Activated T-helper 1 cell treated with anti-CD3 and anti-CD28 coated beads, Interleukin-12 subunit alpha, Interleukin-12 subunit beta, Interleukin-2, Interleukin-4 antibody, amounts not matched to agents 30 ng/mL and 10 ng/mL and 1 ng/mL, durations not matched to agents 14 hours and 24 hours and 36 hours (primary cell): ENCODE measurements at regions not wholly inside any gene's neighbourhood (a gene's known extent, or its start where the extent isn't known, plus 50 kb on each side); places are given as distances from the start of the nearest gene placed in this dataset.

ENCODE experiments used
- DNase-seq: peaks from one replicate; pipeline ENCODE4 v3.0.0; 2021; ENCODE audit warnings: low spot score
- H3K27ac Mint-ChIP-seq: one replicate; pipeline ENCODE4 v1.8.0; 2021; ENCODE audit warnings: mild to moderate bottlenecking, mixed read lengths
- H3K27me3 Mint-ChIP-seq: one replicate; pipeline ENCODE4 v1.8.0; 2022; ENCODE audit warnings: mild to moderate bottlenecking, moderate library complexity, mixed read lengths; ENCODE audit not compliant: insufficient read depth
- H3K36me3 Mint-ChIP-seq: one replicate; pipeline ENCODE4 v1.8.0; 2021; ENCODE audit warnings: low read depth, mixed read lengths
- H3K4me1 Mint-ChIP-seq: one replicate; pipeline ENCODE4 v1.8.0; 2021; ENCODE audit warnings: low read depth, mixed read lengths
- H3K4me3 Mint-ChIP-seq: one replicate; pipeline ENCODE4 v1.8.0; 2021; ENCODE audit warnings: mild to moderate bottlenecking, moderate library complexity, mixed read lengths
- H3K9me3 Mint-ChIP-seq: one replicate; pipeline ENCODE4 v1.8.0; 2021; ENCODE audit warnings: mixed read lengths
- intact Hi-C: fragments of 100-400 bp; cut with micrococcal nuclease; formaldehyde crosslinking; loops from one replicate; pipeline ENCODE4 v1.15.1; 2024

DNA sequence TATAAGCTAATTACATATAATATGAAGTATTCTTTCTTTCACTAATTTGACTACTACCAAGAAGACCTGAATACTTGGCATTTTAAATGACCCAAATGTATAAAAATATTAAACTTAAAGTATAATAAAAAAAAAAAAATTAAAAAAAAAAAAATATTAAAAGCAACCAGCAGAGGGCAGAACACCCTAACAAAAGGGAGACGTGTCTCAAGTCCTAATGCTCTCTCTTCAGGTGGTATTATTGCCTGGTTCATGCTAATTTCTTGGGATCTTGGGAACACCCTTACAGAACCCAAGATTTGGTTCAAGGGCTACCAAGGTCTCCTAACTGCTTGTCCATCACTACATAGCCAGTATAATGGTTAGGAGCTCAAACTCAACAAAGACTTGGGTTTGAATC lies 754.8 kb downstream of the RAB28 start:
- H3K36me3 Mint-ChIP-seq = no peaks in the 10 kb centered on the region
- no peaks in the 10 kb centered on the region for H3K27me3 Mint-ChIP-seq
- no peaks in the 10 kb centered on the region for H3K9me3 Mint-ChIP-seq
- H3K27ac Mint-ChIP-seq = no peak overlapping the region
- intact Hi-C loops = loop anchor here (1.0 kb wide), 2 partner anchors 820 to 925 kb away; no protein-coding TSS in a partner anchor
- DNase-seq = no peak
- no peaks in the 10 kb centered on the region for H3K4me1 Mint-ChIP-seq
- H3K4me3 Mint-ChIP-seq = no peak overlapping the region

- DNase-seq = no peak
- Mint-ChIP-seq H3K4me3 (no peak overlapping the region), H3K27ac (no peak overlapping the region), H3K36me3 (no peaks in the 10 kb centered on the region), H3K4me1 (no peaks in the 10 kb centered on the region), H3K9me3 (no peaks in the 10 kb centered on the region), H3K27me3 (peaks cover 3% of the 10 kb centered on the region)
- intact Hi-C loops = no loop called here
Measured at GRCh38 chr4:12724510-12724909, 759.6 kb downstream of the RAB28 start.

- H3K4me3 Mint-ChIP-seq = no peak overlapping the region
- peaks cover 3% of the 10 kb centered on the region for H3K27me3 Mint-ChIP-seq
- no peak overlapping the region for H3K27ac Mint-ChIP-seq
- H3K9me3 Mint-ChIP-seq = no peaks in the 10 kb centered on the region
- H3K4me1 Mint-ChIP-seq = no peaks in the 10 kb centered on the region
- no peak for DNase-seq
- intact Hi-C loops = no loop called here
- no peaks in the 10 kb centered on the region for H3K36me3 Mint-ChIP-seq
Measured at GRCh38 chr4:12723849-12724447, 760.2 kb downstream of the RAB28 start.

DNA sequence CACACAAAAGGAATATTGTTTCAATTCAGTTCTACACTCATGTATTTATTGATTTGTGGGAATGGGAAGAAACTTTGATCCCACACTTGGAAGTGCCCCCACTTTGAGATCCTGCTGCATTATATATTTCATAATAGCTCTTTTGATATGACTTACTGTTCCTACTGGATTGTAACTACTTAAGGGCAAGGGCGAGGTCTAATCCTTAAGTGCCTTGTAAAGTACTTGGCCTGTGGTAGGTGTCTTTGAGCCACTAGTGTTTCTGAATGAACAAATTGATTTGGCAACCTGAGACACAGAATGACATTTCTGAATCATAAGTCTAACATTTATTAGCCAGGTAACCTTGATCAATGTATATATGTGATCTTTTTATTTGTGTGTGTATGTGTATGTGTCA lies 767.2 kb downstream of the RAB28 start:
- intact Hi-C loops = no loop called here
- no peak for DNase-seq
- no peaks in the 10 kb centered on the region for H3K36me3 Mint-ChIP-seq

GRCh38 chr4:12712648-12713339 lies 771.3 kb downstream of the RAB28 start:
- Mint-ChIP-seq H3K4me1 (no peaks in the 10 kb centered on the region), H3K4me3 (no peak overlapping the region), H3K27me3 (no peaks in the 10 kb centered on the region), H3K9me3 (no peaks in the 10 kb centered on the region), H3K27ac (no peak overlapping the region), H3K36me3 (no peaks in the 10 kb centered on the region)
- intact Hi-C loops = no loop called here
- DNase-seq = no peak

More for the DNA sequence above, 767.2 kb downstream of the RAB28 start:
- H3K27me3 Mint-ChIP-seq = no peaks in the 10 kb centered on the region
- H3K4me1 Mint-ChIP-seq = no peaks in the 10 kb centered on the region
- no peak overlapping the region for H3K27ac Mint-ChIP-seq
- no peak overlapping the region for H3K4me3 Mint-ChIP-seq
- no peaks in the 10 kb centered on the region for H3K9me3 Mint-ChIP-seq

DNA sequence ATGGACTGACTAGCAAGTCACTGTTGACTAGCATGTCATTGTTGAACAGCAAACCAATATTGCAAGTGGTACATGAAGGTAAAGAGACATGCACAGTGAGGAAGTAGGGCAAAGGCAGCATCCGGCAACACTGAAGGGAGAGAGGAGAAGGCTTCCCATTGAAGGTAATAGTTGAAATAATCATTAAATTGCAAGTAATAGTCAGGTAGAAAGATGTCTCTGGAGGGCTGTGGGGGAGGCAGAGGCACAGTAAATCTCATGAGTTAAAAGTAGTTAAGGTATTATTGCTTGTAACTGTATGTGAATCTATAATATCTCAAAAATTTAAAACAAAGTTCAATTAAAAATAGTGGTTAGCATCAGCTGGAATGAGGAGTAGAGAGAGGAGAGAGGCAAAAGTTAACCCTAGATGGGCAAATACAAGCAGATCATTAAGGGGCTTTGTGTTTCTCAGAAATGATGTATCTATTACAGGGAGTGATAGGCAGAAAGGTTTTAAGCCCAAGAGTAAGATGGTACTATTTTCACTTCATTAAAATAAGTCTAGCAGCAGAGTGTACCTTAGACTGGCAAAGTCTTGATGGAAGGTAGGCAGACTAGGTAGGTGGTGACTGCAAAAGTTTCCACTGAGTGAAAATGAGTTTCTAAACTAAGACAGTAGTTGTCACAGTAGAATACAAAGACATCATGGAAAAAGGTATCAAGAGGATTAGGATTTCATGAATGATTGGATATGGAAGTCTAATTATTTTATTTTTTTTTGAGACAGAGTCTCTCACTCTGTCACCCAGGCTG lies 776.6 kb downstream of the RAB28 start:
- no peaks in the 10 kb centered on the region for H3K4me1 Mint-ChIP-seq
- intact Hi-C loops = no loop called here
- no peak overlapping the region for H3K27ac Mint-ChIP-seq
- no peaks in the 10 kb centered on the region for H3K36me3 Mint-ChIP-seq
- no peaks in the 10 kb centered on the region for H3K9me3 Mint-ChIP-seq
- DNase-seq = no peak
- H3K27me3 Mint-ChIP-seq = no peaks in the 10 kb centered on the region
- H3K4me3 Mint-ChIP-seq = no peak overlapping the region

- no peaks in the 10 kb centered on the region for H3K9me3 Mint-ChIP-seq
- no peak overlapping the region for H3K27ac Mint-ChIP-seq
Measured at GRCh38 chr4:12703036-12703435, 781.1 kb downstream of the RAB28 start.

GRCh38 chr4:12701384-12701783 lies 782.8 kb downstream of the RAB28 start:
- Mint-ChIP-seq H3K27me3 (no peaks in the 10 kb centered on the region), H3K4me1 (no peaks in the 10 kb centered on the region), H3K9me3 (no peaks in the 10 kb centered on the region), H3K4me3 (no peak overlapping the region), H3K36me3 (no peaks in the 10 kb centered on the region), H3K27ac (no peak overlapping the region)
- intact Hi-C loops = no loop called here
- DNase-seq = no peak

More at GRCh38 chr4:12703036-12703435, 781.1 kb downstream of the RAB28 start:
- intact Hi-C loops = no loop called here
- no peaks in the 10 kb centered on the region for H3K36me3 Mint-ChIP-seq
- no peak overlapping the region for H3K4me3 Mint-ChIP-seq
- no peak for DNase-seq
- H3K27me3 Mint-ChIP-seq = no peaks in the 10 kb centered on the region
- H3K4me1 Mint-ChIP-seq = no peaks in the 10 kb centered on the region

- intact Hi-C loops = no loop called here
- no peak overlapping the region for H3K4me3 Mint-ChIP-seq
- H3K9me3 Mint-ChIP-seq = no peaks in the 10 kb centered on the region
- H3K27me3 Mint-ChIP-seq = no peaks in the 10 kb centered on the region
- no peak overlapping the region for H3K27ac Mint-ChIP-seq
- H3K36me3 Mint-ChIP-seq = no peaks in the 10 kb centered on the region
- no peaks in the 10 kb centered on the region for H3K4me1 Mint-ChIP-seq
- DNase-seq = no peak
Measured at GRCh38 chr4:12697970-12698369, 786.2 kb downstream of the RAB28 start.

DNA sequence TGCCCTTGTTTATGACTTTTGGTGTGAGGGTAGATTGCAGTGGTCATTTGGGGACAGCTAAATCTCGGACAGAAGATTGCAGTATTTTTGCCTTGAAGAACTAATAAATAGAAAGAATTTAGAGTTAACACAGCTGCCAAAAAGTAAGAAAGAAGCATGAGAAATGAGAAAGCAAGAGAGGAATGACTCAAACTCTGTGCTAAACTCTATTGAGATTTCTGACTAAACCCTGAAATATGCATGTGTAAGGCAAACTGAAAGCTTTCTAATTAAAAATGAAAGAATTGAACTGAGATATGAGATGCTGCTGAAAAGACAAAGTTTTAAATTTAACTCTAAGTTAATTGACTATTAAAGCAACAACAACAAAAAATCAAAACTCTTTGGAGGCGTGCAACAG lies 791.3 kb downstream of the RAB28 start:
- Mint-ChIP-seq H3K4me1 (no peaks in the 10 kb centered on the region), H3K4me3 (no peak overlapping the region), H3K27me3 (no peaks in the 10 kb centered on the region), H3K9me3 (no peaks in the 10 kb centered on the region), H3K36me3 (no peaks in the 10 kb centered on the region), H3K27ac (no peak overlapping the region)
- intact Hi-C loops = no loop called here
- no peak for DNase-seq

GRCh38 chr4:12691168-12691567 lies 793.0 kb downstream of the RAB28 start:
- H3K9me3 Mint-ChIP-seq = no peaks in the 10 kb centered on the region
- no peaks in the 10 kb centered on the region for H3K36me3 Mint-ChIP-seq
- no peaks in the 10 kb centered on the region for H3K4me1 Mint-ChIP-seq
- DNase-seq = no peak
- no peaks in the 10 kb centered on the region for H3K27me3 Mint-ChIP-seq
- intact Hi-C loops = no loop called here
- H3K4me3 Mint-ChIP-seq = no peak overlapping the region
- H3K27ac Mint-ChIP-seq = no peak overlapping the region

DNA sequence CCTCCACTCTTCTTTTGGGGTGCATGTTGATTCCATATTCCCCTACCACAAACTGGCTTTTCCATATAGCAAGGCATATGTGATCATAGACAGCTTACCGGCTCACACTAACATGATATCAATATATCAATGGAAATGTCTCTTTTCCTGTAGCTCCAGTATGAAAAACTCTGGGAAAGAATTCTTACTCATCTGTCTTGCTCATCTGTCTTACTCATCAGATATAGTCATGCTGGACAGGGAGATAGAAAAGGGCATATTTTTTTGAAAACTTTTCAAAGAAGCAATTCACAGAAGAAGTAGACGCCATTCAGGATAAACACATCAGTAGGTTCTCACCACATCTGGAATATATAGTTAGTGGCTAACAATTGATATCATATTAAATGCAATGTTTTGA lies 794.7 kb downstream of the RAB28 start:
- no peaks in the 10 kb centered on the region for H3K36me3 Mint-ChIP-seq
- DNase-seq = no peak
- H3K27me3 Mint-ChIP-seq = no peaks in the 10 kb centered on the region
- no peaks in the 10 kb centered on the region for H3K9me3 Mint-ChIP-seq
- H3K4me3 Mint-ChIP-seq = no peak overlapping the region
- no peak overlapping the region for H3K27ac Mint-ChIP-seq
- H3K4me1 Mint-ChIP-seq = no peaks in the 10 kb centered on the region
- intact Hi-C loops = no loop called here

- Mint-ChIP-seq H3K27ac (no peak overlapping the region), H3K27me3 (peaks cover 1% of the 10 kb centered on the region), H3K4me1 (no peaks in the 10 kb centered on the region), H3K36me3 (no peaks in the 10 kb centered on the region), H3K4me3 (no peak overlapping the region), H3K9me3 (peaks cover 8% of the 10 kb centered on the region)
- intact Hi-C loops = no loop called here
- DNase-seq = no peak
Measured at GRCh38 chr4:12679217-12679616, 804.9 kb downstream of the RAB28 start.
